ENCODE measurements at regions not wholly inside any gene's neighbourhood (a gene's known extent, or its start where the extent isn't known, plus 50 kb on each side); places are given as distances from the start of the nearest gene placed in this dataset.
"Not testable (repeated sequence)": the region's sequence is repeated elsewhere in the genome, so short reads cannot be mapped to it uniquely, and the experiment has no call there.

GRCh38 chr3:30452446-30452845, 154.0 kb upstream of the TGFBR2 start:
- DNase-seq, result no peak

GRCh38 chr3:30453360-30454039, 152.9 kb upstream of the TGFBR2 start:
- DNase-seq, result no peak

- DNase-seq, result no peak
These were observed 151.8 kb upstream of the TGFBR2 start for GRCh38 chr3:30454636-30455035.

- DNase-seq, result not testable (repeated sequence)
These were observed 151.3 kb upstream of the TGFBR2 start for GRCh38 chr3:30455112-30455511.

- DNase-seq, result no peak
These were observed 150.6 kb upstream of the TGFBR2 start for GRCh38 chr3:30455840-30456239.

GRCh38 chr3:30456264-30456663, 150.1 kb upstream of the TGFBR2 start:
- DNase-seq, result no peak

GRCh38 chr3:30457081-30457480, 149.3 kb upstream of the TGFBR2 start:
- no peak for DNase-seq

GRCh38 chr3:30457726-30458125, 148.7 kb upstream of the TGFBR2 start:
- no peak for DNase-seq

GRCh38 chr3:30458376-30459171, 147.8 kb upstream of the TGFBR2 start:
- no peak for DNase-seq

GRCh38 chr3:30461311-30461710, 145.1 kb upstream of the TGFBR2 start:
- no peak for DNase-seq

GRCh38 chr3:30462721-30463470, 143.5 kb upstream of the TGFBR2 start:
- no peak for DNase-seq

- no peak for DNase-seq
These were observed 142.0 kb upstream of the TGFBR2 start for GRCh38 chr3:30464381-30464780.

GRCh38 chr3:30465454-30465853, 140.9 kb upstream of the TGFBR2 start:
- no peak for DNase-seq

- no peak for DNase-seq
These were observed 138.7 kb upstream of the TGFBR2 start for GRCh38 chr3:30467596-30468238.

- no peak for DNase-seq
These were observed 137.3 kb upstream of the TGFBR2 start for GRCh38 chr3:30469133-30469532.

- DNase-seq, result no peak
These were observed 135.9 kb upstream of the TGFBR2 start for GRCh38 chr3:30470496-30470895.

- no peak for DNase-seq
These were observed 135.3 kb upstream of the TGFBR2 start for GRCh38 chr3:30471066-30471465.

GRCh38 chr3:30471796-30472489, 134.5 kb upstream of the TGFBR2 start:
- DNase-seq, result no peak

GRCh38 chr3:30473374-30474051, 132.9 kb upstream of the TGFBR2 start:
- DNase-seq, result no peak

GRCh38 chr3:30474371-30474770, 132.0 kb upstream of the TGFBR2 start:
- no peak for DNase-seq

GRCh38 chr3:30475038-30475808, 131.2 kb upstream of the TGFBR2 start:
- no peak for DNase-seq

Measured in NCI-H1105 treated with DMSO at 0.1 percent for 48 hours (cell line).